Mucosa of descending colon (tissue), 3 donors: ENCODE measurements at regions not wholly inside any gene's neighbourhood (a gene's known extent, or its start where the extent isn't known, plus 50 kb on each side); places are given as distances from the start of the nearest gene placed in this dataset.
"Not testable (repeated sequence)": the region's sequence is repeated elsewhere in the genome, so short reads cannot be mapped to it uniquely, and the experiment has no call there.

ENCODE experiments used
- ATAC-seq: fragments of 200-7000 bp; cut with Tn5 transposase; one replicate; pipeline ENCODE4 v1.9.1; 2020; ENCODE audit warnings: mild to moderate bottlenecking, moderate library complexity
- DNase-seq, 3 donors: peaks; one replicate each; pipeline ENCODE4 v3.0.0-alpha.2; 2020
- H3K36me3 ChIP-seq: fragments of 200-600 bp; one replicate; pipeline ENCODE4 v1.8.0; 2021; ENCODE audit warnings: low read depth, mild to moderate bottlenecking
- H3K4me1 ChIP-seq: fragments of 200-600 bp; one replicate; pipeline ENCODE4 v1.8.0; 2021; ENCODE audit warnings: low read depth, mild to moderate bottlenecking
- H3K4me3 ChIP-seq: fragments of 200-600 bp; one replicate; pipeline ENCODE4 v1.8.0; 2021; ENCODE audit warnings: mild to moderate bottlenecking
- H3K9me3 ChIP-seq: fragments of 200-600 bp; one replicate; pipeline ENCODE4 v1.8.0; 2021; ENCODE audit warnings: mild to moderate bottlenecking
- intact Hi-C, 2 donors: fragments of 100-400 bp; cut with DNase I in 1 of 2; cut with micrococcal nuclease in 1 of 2; formaldehyde crosslinking; loops; one replicate each; pipeline versions ENCODE4 v1.11.0 to v1.11.1; 2022; cut with DNase I, micrococcal nuclease
- TF ChIP-seq, protein P1 (sequence below): fragments of 200-600 bp; IDR thresholded peaks from one replicate; pipeline ENCODE4 v1.8.0; 2022; ENCODE audit warnings: antibody characterized with exemption, mild to moderate bottlenecking
- donor health status: DM: no; HTN: no; CAD: no; lungs with moderate emphysema.
- donor health status: DM: no; HTN: no; CAD: no.
- donor health status: DM: no; HTN: yes; CAD: no.

DNA sequence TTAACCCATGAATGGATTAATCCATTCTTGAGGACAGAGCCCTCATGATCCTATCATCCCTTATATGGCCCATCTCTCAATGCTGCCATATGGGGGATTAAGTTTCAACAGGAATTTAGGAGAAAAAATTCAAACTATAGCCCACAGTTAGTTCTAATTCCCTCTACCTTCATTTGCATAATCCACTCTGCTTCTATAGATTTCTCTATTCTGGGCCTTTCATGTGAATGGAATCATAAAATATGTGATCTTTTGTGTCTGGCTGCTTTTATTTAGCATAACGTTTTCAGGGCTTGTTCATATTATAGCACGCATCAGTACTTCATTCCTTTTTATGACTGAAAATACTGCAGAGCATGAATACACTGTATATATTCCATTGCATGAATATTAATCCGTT, 55.4 kb downstream of the CTSL start:
- intact Hi-C loops = no loop called here
- ATAC-seq = no peak
- Histone ChIP-seq H3K9me3 (no peaks in the 10 kb centered on the region), H3K36me3 (no peaks in the 10 kb centered on the region), H3K4me3 (no peak overlapping the region), H3K4me1 (no peaks in the 10 kb centered on the region)
- DNase-seq = no peak
- TF ChIP-seq, protein P1, sequence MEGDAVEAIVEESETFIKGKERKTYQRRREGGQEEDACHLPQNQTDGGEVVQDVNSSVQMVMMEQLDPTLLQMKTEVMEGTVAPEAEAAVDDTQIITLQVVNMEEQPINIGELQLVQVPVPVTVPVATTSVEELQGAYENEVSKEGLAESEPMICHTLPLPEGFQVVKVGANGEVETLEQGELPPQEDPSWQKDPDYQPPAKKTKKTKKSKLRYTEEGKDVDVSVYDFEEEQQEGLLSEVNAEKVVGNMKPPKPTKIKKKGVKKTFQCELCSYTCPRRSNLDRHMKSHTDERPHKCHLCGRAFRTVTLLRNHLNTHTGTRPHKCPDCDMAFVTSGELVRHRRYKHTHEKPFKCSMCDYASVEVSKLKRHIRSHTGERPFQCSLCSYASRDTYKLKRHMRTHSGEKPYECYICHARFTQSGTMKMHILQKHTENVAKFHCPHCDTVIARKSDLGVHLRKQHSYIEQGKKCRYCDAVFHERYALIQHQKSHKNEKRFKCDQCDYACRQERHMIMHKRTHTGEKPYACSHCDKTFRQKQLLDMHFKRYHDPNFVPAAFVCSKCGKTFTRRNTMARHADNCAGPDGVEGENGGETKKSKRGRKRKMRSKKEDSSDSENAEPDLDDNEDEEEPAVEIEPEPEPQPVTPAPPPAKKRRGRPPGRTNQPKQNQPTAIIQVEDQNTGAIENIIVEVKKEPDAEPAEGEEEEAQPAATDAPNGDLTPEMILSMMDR = no peak

DNA sequence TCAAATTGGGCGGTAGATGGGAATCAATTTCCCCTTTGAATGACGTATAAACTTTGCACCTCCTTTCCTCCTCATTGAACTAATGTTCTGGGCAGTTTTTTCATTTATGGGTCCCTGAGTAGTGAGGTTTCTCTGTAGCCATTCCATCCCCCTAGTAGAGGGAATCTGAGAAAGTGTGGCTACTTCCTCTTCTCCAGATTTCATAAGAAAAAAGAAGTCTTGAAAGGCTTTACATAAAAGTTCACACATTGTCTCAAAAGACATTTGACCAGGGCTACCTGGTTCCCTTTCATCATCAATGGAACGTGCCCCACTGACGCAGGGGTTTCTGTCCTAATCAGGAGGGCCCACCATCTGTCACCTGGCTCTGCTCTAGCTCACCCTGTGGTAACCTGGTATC, 57.3 kb downstream of the CTSL start:
- ATAC-seq (no peak), DNase-seq (no peak)
- no peak overlapping the region for H3K4me3 ChIP-seq
- H3K36me3 ChIP-seq = no peaks in the 10 kb centered on the region
- TF ChIP-seq, protein P1 = no peak
- no peaks in the 10 kb centered on the region for H3K9me3 ChIP-seq
- intact Hi-C loops = no loop called here
- H3K4me1 ChIP-seq = no peaks in the 10 kb centered on the region

GRCh38 chr9:87785315-87785970, 59.5 kb downstream of the CTSL start:
- DNase-seq, ATAC-seq, H3K4me1 ChIP-seq, H3K9me3 ChIP-seq, H3K36me3 ChIP-seq, intact Hi-C loops, H3K4me3 ChIP-seq: not testable (repeated sequence)

GRCh38 chr9:87786423-87786822, 60.5 kb downstream of the CTSL start:
- ATAC-seq (no peak), DNase-seq (no peak)
- no peaks in the 10 kb centered on the region for H3K36me3 ChIP-seq
- intact Hi-C loops = no loop called here
- TF ChIP-seq, protein P1 = no peak
- H3K9me3 ChIP-seq = no peaks in the 10 kb centered on the region
- H3K4me1 ChIP-seq = no peaks in the 10 kb centered on the region
- H3K4me3 ChIP-seq = no peak overlapping the region

DNA sequence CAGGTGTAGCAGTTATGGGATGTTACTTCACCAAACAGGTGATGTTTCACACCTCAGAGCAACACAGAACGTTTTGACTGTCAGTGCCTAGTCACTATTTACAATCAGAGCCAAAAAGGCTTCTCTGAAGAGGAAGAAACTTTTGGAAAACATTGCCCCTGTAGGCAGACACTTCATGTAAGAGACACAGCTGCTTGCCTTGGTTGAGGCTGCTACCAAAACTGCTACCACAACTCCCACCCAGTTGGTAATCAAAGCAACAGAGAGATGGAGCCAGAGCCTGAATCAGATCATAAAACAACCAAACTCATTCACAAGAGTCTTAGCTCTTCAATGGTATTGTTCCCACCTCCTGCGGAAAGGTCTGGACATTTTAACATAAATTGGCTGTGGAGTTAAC, 61.0 kb downstream of the CTSL start:
- H3K4me1 ChIP-seq = no peaks in the 10 kb centered on the region
- no peaks in the 10 kb centered on the region for H3K9me3 ChIP-seq
- intact Hi-C loops = no loop called here
- no peak overlapping the region for H3K4me3 ChIP-seq
- ATAC-seq (no peak), DNase-seq (no peak)
- TF ChIP-seq, protein P1 = no peak
- H3K36me3 ChIP-seq = no peaks in the 10 kb centered on the region

DNA sequence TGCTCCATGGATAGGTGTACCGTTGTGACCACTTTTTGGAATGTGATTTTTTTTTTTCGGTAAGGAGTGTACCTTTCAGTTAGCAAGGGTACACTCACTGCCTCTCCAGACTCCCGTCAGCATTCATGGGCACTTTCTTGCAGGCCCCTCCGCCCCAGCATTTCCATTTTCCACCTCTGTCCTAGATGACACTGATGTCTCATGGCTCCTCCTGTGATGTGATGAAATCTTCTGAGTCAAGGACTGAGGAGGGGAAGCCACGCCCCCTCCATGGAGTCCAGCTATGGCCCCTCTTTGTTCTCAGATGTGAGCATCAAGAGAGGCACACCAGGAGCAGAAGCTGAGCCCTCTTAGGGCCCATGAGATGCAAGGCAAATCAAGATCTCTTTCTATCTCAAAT, 61.8 kb downstream of the CTSL start:
- no peak for ATAC-seq
- TF ChIP-seq, protein P1 = no peak

More for the DNA sequence above, 61.8 kb downstream of the CTSL start:
- H3K9me3 ChIP-seq = no peaks in the 10 kb centered on the region
- intact Hi-C loops = no loop called here
- H3K4me3 ChIP-seq = no peak overlapping the region
- DNase-seq = no peak
- no peaks in the 10 kb centered on the region for H3K36me3 ChIP-seq
- H3K4me1 ChIP-seq = no peaks in the 10 kb centered on the region
